ENCODE measurements at regions not wholly inside any gene's neighbourhood (a gene's known extent, or its start where the extent isn't known, plus 50 kb on each side); places are given as distances from the start of the nearest gene placed in this dataset.

DNA sequence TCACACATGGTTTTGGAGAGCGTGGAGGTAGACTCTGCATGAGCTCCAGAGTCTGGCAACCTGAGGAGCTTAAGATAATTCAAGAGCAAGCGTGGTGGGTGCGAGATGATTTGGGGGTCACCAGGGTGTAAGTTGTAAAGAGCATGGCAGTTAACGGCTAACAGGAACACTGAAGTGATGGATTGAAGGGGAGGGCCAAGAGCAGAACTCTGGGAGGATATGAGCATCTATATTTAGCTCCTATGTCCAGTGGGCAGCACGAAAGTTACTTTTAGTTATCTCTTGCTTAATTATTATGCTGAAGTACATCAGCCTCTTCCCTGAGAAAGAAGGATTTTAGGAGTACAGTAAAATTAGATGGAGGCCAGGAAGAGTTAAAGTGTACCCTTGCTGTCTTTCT is 231.9 kb upstream of the HAND2 start:
- no peak overlapping the region for H2BK20ac ChIP-seq (ENCODE audit: low read length)
- H4K91ac ChIP-seq (replicated peaks; ENCODE audit: insufficient read length, low read length), result no peak overlapping the region
- no peak overlapping the region for H2BK12ac ChIP-seq (ENCODE audit: low read depth, low read length)
- H3K23me2 ChIP-seq (ENCODE audit: low read depth, low read length), result no peaks in the 10 kb centered on the region
- no peak overlapping the region for H3K4me3 ChIP-seq (ENCODE audit: extremely low read depth in 1 of 4, insufficient read depth in 2 of 4, low read depth in 3 of 4, low read length in 4 of 4)
- H3K4me2 ChIP-seq (ENCODE audit: insufficient read depth in 1 of 2, low read depth in 2 of 2, low read length in 2 of 2), result no peak overlapping the region
- no peak overlapping the region for H3K14ac ChIP-seq (ENCODE audit: insufficient read length)
- no peak overlapping the region for H3K4ac ChIP-seq (replicated peaks; ENCODE audit: insufficient read length, low read depth, low read length)
- H3K9ac ChIP-seq (replicated peaks in 1 of 4; ENCODE audit: extremely low read depth in 1 of 4, low read depth in 3 of 4, low read length in 3 of 4), result no peak overlapping the region
- H3K23ac ChIP-seq (ENCODE audit: insufficient read length), result no peak overlapping the region
- no peaks in the 10 kb centered on the region for H4K20me1 ChIP-seq (replicated peaks in 1 of 2; ENCODE audit: control insufficient read depth in 1 of 2, insufficient read depth in 2 of 2, low read length in 2 of 2)
- H3K79me2 ChIP-seq (ENCODE audit: control insufficient read depth in 1 of 2, insufficient read depth in 2 of 2, low read length in 2 of 2), result no peaks in the 10 kb centered on the region
- ChIA-PET POLR2A (ENCODE audit: partially characterized antibody) (no interaction called here), CTCF (ENCODE audit: partially characterized antibody) (interaction anchor here (1.0 to 3.3 kb wide), 2 partner anchors 10 to 170 kb away, joined by 4 to 17 read pairs; no protein-coding TSS in a partner anchor)
- no peak overlapping the region for H2BK120ac ChIP-seq (replicated peaks; ENCODE audit: low read depth, low read length)
- H2AK5ac ChIP-seq (ENCODE audit: low read depth, low read length), result no peak overlapping the region
- DNase-seq (ENCODE audit: low read depth in 1 of 2, low spot score in 2 of 2), result no peak
- H3K27me3 ChIP-seq (replicated peaks in 1 of 4; ENCODE audit: control insufficient read depth in 3 of 4, extremely low read depth in 1 of 4, insufficient read depth in 3 of 4, low read length in 3 of 4), result no peaks in the 10 kb centered on the region
- no peak overlapping the region for H2BK15ac ChIP-seq (ENCODE audit: low read length)
- no peak for FAIRE-seq
- H3K4me1 ChIP-seq (replicated peaks in 1 of 4; ENCODE audit: control insufficient read depth in 3 of 4, insufficient read depth in 4 of 4, low read length in 3 of 4), result no peaks in the 10 kb centered on the region
- no peak overlapping the region for H3K18ac ChIP-seq (ENCODE audit: extremely low read depth, low read length)
- no peak overlapping the region for H2BK5ac ChIP-seq (ENCODE audit: low read depth, low read length)
- no peak overlapping the region for H4K8ac ChIP-seq (ENCODE audit: extremely low read depth, insufficient read depth, low read length)
- no peak overlapping the region for H3K56ac ChIP-seq (replicated peaks; ENCODE audit: insufficient read length, low read depth, low read length)
- WGBS, 2 experiments (ENCODE audit: extremely low coverage in 1 of 2, insufficient coverage in 1 of 2, insufficient read length in 1 of 2, insufficient replicate concordance in 2 of 2, low coverage in 1 of 2, low lambda C conversion rate in 2 of 2, missing lambda C conversion rate in 1 of 2), result 87% methylated on average over 5 of the region's 5 CpGs; no CpG with 5 or more reads in 1 of the 2 experiments
- no peak overlapping the region for H2AFZ ChIP-seq (ENCODE audit: low read length)
- no peaks in the 10 kb centered on the region for H3K36me3 ChIP-seq (ENCODE audit: control insufficient read depth in 2 of 4, insufficient read depth in 4 of 4, low read length in 3 of 4)
- no peaks in the 10 kb centered on the region for H3K9me3 ChIP-seq (ENCODE audit: insufficient read depth in 2 of 2, low read depth in 1 of 2, low read length in 1 of 2)
- H3K79me1 ChIP-seq (ENCODE audit: low read depth, low read length), result no peaks in the 10 kb centered on the region
- H4K5ac ChIP-seq (ENCODE audit: insufficient read length, low read depth, low read length), result no peak overlapping the region
- H3K27ac ChIP-seq (ENCODE audit: low read depth, low read length), result no peak overlapping the region
- TF ChIP-seq, protein P1, sequence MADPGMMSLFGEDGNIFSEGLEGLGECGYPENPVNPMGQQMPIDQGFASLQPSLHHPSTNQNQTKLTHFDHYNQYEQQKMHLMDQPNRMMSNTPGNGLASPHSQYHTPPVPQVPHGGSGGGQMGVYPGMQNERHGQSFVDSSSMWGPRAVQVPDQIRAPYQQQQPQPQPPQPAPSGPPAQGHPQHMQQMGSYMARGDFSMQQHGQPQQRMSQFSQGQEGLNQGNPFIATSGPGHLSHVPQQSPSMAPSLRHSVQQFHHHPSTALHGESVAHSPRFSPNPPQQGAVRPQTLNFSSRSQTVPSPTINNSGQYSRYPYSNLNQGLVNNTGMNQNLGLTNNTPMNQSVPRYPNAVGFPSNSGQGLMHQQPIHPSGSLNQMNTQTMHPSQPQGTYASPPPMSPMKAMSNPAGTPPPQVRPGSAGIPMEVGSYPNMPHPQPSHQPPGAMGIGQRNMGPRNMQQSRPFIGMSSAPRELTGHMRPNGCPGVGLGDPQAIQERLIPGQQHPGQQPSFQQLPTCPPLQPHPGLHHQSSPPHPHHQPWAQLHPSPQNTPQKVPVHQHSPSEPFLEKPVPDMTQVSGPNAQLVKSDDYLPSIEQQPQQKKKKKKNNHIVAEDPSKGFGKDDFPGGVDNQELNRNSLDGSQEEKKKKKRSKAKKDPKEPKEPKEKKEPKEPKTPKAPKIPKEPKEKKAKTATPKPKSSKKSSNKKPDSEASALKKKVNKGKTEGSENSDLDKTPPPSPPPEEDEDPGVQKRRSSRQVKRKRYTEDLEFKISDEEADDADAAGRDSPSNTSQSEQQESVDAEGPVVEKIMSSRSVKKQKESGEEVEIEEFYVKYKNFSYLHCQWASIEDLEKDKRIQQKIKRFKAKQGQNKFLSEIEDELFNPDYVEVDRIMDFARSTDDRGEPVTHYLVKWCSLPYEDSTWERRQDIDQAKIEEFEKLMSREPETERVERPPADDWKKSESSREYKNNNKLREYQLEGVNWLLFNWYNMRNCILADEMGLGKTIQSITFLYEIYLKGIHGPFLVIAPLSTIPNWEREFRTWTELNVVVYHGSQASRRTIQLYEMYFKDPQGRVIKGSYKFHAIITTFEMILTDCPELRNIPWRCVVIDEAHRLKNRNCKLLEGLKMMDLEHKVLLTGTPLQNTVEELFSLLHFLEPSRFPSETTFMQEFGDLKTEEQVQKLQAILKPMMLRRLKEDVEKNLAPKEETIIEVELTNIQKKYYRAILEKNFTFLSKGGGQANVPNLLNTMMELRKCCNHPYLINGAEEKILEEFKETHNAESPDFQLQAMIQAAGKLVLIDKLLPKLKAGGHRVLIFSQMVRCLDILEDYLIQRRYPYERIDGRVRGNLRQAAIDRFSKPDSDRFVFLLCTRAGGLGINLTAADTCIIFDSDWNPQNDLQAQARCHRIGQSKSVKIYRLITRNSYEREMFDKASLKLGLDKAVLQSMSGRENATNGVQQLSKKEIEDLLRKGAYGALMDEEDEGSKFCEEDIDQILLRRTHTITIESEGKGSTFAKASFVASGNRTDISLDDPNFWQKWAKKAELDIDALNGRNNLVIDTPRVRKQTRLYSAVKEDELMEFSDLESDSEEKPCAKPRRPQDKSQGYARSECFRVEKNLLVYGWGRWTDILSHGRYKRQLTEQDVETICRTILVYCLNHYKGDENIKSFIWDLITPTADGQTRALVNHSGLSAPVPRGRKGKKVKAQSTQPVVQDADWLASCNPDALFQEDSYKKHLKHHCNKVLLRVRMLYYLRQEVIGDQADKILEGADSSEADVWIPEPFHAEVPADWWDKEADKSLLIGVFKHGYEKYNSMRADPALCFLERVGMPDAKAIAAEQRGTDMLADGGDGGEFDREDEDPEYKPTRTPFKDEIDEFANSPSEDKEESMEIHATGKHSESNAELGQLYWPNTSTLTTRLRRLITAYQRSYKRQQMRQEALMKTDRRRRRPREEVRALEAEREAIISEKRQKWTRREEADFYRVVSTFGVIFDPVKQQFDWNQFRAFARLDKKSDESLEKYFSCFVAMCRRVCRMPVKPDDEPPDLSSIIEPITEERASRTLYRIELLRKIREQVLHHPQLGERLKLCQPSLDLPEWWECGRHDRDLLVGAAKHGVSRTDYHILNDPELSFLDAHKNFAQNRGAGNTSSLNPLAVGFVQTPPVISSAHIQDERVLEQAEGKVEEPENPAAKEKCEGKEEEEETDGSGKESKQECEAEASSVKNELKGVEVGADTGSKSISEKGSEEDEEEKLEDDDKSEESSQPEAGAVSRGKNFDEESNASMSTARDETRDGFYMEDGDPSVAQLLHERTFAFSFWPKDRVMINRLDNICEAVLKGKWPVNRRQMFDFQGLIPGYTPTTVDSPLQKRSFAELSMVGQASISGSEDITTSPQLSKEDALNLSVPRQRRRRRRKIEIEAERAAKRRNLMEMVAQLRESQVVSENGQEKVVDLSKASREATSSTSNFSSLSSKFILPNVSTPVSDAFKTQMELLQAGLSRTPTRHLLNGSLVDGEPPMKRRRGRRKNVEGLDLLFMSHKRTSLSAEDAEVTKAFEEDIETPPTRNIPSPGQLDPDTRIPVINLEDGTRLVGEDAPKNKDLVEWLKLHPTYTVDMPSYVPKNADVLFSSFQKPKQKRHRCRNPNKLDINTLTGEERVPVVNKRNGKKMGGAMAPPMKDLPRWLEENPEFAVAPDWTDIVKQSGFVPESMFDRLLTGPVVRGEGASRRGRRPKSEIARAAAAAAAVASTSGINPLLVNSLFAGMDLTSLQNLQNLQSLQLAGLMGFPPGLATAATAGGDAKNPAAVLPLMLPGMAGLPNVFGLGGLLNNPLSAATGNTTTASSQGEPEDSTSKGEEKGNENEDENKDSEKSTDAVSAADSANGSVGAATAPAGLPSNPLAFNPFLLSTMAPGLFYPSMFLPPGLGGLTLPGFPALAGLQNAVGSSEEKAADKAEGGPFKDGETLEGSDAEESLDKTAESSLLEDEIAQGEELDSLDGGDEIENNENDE (IDR thresholded peaks at IDR 0.05; ENCODE audit: insufficient replicate concordance, low read length), result no peak
